Fibroblast of pulmonary artery (primary cell): ENCODE measurements at regions not wholly inside any gene's neighbourhood (a gene's known extent, or its start where the extent isn't known, plus 50 kb on each side); places are given as distances from the start of the nearest gene placed in this dataset.

Experiments
- DNase-seq: peaks from one replicate; pipeline ENCODE4 v3.0.0-alpha.2; 2010; ENCODE audit warnings: low read depth
- H3K4me3 ChIP-seq: replicated peaks from 2 replicates; pipeline ENCODE4 v1.5.1; 2011; ENCODE audit warnings: low read depth, mild to moderate bottlenecking, control low read depth, low read length, moderate library complexity
- CTCF ChIP-seq: IDR thresholded peaks from 2 replicates; pipeline ENCODE4 v1.5.1; 2011; ENCODE audit warnings: mild to moderate bottlenecking, control low read depth, low read length, inconsistent platforms; ENCODE audit errors: missing control alignments

GRCh38 chr19:31772915-31773314, 423.7 kb upstream of the TSHZ3 start:
- no peak overlapping the region for H3K4me3 ChIP-seq
- DNase-seq = no peak
- TF ChIP-seq CTCF = no peak

GRCh38 chr19:31781542-31781941, 432.3 kb upstream of the TSHZ3 start:
- no peak overlapping the region for H3K4me3 ChIP-seq
- no peak for DNase-seq
- no peak for TF ChIP-seq CTCF

- no peak overlapping the region for H3K4me3 ChIP-seq
- DNase-seq = no peak
- TF ChIP-seq CTCF = no peak
These were observed 434.4 kb upstream of the TSHZ3 start for GRCh38 chr19:31783592-31783991.

GRCh38 chr19:31784671-31785101, 435.4 kb upstream of the TSHZ3 start:
- no peak for DNase-seq
- H3K4me3 ChIP-seq = no peak overlapping the region
- no peak for TF ChIP-seq CTCF

GRCh38 chr19:31801611-31802010, 452.4 kb upstream of the TSHZ3 start:
- no peak for TF ChIP-seq CTCF
- no peak for DNase-seq
- no peak overlapping the region for H3K4me3 ChIP-seq

- no peak overlapping the region for H3K4me3 ChIP-seq
- DNase-seq = no peak
- no peak for TF ChIP-seq CTCF
These were observed 454.7 kb upstream of the TSHZ3 start for GRCh38 chr19:31803835-31804446.

GRCh38 chr19:31804668-31805067, 455.4 kb upstream of the TSHZ3 start:
- DNase-seq = no peak
- no peak for TF ChIP-seq CTCF
- no peak overlapping the region for H3K4me3 ChIP-seq
